ENCODE measurements at regions not wholly inside any gene's neighbourhood (a gene's known extent, or its start where the extent isn't known, plus 50 kb on each side); places are given as distances from the start of the nearest gene placed in this dataset.

DNA sequence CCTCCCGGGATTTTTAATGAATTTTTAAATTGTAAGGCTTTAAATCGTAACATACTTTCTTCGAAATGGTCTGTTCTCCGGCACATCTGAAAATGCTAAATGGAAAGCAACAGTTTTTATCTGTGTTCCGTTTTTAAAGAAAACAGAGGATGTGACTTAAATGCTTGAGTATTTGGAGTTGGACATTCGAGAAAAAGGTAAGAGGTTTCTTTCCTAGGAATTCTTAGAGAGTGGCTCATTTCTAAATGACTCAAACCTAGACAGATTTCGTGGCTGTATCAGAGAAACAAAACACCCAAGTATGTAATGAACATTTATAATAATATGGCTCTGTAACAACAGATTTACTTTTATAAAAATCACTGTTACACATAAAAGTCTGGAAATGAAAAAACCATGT, 177.6 kb upstream of the CCDC68 start:
- Histone ChIP-seq H3K9ac (ENCODE audit: low read length) (no peak overlapping the region), H3K9me2 (ENCODE audit: insufficient read depth) (no peaks in the 10 kb centered on the region), H4K20me1 (ENCODE audit: insufficient read depth) (no peaks in the 10 kb centered on the region), H3K9me3 (ENCODE audit: control insufficient read depth in 1 of 2, insufficient read depth in 1 of 2, low read depth in 1 of 2, low read length in 2 of 2) (no peaks in the 10 kb centered on the region), H2AFZ (ENCODE audit: low read depth, low read length, poor library complexity, severe bottlenecking) (no peak overlapping the region), H3K27ac (ENCODE audit: low read depth, low read length) (no peak overlapping the region), H3K4me3 (replicated peaks in 1 of 2; ENCODE audit: low read depth in 1 of 2, low read length in 2 of 2) (no peak overlapping the region), H3K79me2 (ENCODE audit: insufficient read depth, low read length) (no peaks in the 10 kb centered on the region), H3K4me2 (ENCODE audit: low read length) (no peak overlapping the region), H3K27me3 (ENCODE audit: insufficient read depth, low read length) (peaks cover 58% of the 10 kb centered on the region), H3K36me3 (ENCODE audit: control insufficient read depth in 1 of 2, insufficient read depth in 2 of 2, low read length in 2 of 2) (no peaks in the 10 kb centered on the region), H3K4me1 (ENCODE audit: control insufficient read depth in 1 of 2, insufficient read depth in 2 of 2, low read length in 2 of 2) (no peaks in the 10 kb centered on the region)
- ATAC-seq (no peak), DNase-seq (ENCODE audit: low read depth, low spot score) (no peak)
- ChIA-PET POLR2A (no interaction called here), CTCF (no interaction called here), RAD21 (ENCODE audit: low non-redundant PET in 1 of 2, low total read pairs in 2 of 2, uncharacterized antibody in 2 of 2, unreplicated experiment in 2 of 2) (no interaction called here)
- TF ChIP-seq SRF (IDR thresholded peaks at IDR 0.05; ENCODE audit: low read depth) (no peak), EGR1 (IDR thresholded peaks at IDR 0.05; ENCODE audit: low read depth) (no peak), EZH2phosphoT487 (IDR thresholded peaks at IDR 0.05; ENCODE audit: borderline replicate concordance) (no peak), ELF1 (IDR thresholded peaks at IDR 0.05; ENCODE audit: borderline replicate concordance, low read depth) (no peak), TCF7L2 (IDR thresholded peaks at IDR 0.05; ENCODE audit: borderline replicate concordance, extremely low read depth, insufficient read depth, insufficient read length) (no peak), POLR2A (IDR thresholded peaks at IDR 0.05; ENCODE audit: borderline replicate concordance, extremely low read depth, insufficient read depth, insufficient read length) (no peak), EZH2 (IDR thresholded peaks at IDR 0.05) (no peak), REST (IDR thresholded peaks at IDR 0.05; ENCODE audit: low read depth) (no peak), CBX3 (IDR thresholded peaks at IDR 0.05; ENCODE audit: low read depth) (no peak), MAX (IDR thresholded peaks at IDR 0.05) (no peak), POLR2AphosphoS5 (IDR thresholded peaks at IDR 0.05; ENCODE audit: low read depth, low read length) (no peak), ZFX (IDR thresholded peaks at IDR 0.05) (no peak), ZNF274 (IDR thresholded peaks at IDR 0.05; ENCODE audit: low read depth, low read length) (no peak), FOSL1 (IDR thresholded peaks at IDR 0.05; ENCODE audit: low read depth) (no peak)
- TF ChIP-seq, protein P1, sequence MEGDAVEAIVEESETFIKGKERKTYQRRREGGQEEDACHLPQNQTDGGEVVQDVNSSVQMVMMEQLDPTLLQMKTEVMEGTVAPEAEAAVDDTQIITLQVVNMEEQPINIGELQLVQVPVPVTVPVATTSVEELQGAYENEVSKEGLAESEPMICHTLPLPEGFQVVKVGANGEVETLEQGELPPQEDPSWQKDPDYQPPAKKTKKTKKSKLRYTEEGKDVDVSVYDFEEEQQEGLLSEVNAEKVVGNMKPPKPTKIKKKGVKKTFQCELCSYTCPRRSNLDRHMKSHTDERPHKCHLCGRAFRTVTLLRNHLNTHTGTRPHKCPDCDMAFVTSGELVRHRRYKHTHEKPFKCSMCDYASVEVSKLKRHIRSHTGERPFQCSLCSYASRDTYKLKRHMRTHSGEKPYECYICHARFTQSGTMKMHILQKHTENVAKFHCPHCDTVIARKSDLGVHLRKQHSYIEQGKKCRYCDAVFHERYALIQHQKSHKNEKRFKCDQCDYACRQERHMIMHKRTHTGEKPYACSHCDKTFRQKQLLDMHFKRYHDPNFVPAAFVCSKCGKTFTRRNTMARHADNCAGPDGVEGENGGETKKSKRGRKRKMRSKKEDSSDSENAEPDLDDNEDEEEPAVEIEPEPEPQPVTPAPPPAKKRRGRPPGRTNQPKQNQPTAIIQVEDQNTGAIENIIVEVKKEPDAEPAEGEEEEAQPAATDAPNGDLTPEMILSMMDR (IDR thresholded peaks at IDR 0.05 in 2 of 3, conservative IDR thresholded peaks at IDR 0.05 in 1 of 3; ENCODE audit: borderline replicate concordance in 1 of 3, insufficient read depth in 1 of 3, low read depth in 2 of 3, low read length in 2 of 3), result no peak
- TF ChIP-seq, protein P2, sequence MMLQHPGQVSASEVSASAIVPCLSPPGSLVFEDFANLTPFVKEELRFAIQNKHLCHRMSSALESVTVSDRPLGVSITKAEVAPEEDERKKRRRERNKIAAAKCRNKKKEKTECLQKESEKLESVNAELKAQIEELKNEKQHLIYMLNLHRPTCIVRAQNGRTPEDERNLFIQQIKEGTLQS (IDR thresholded peaks at IDR 0.05), result no peak
- intact Hi-C loops (cut with micrococcal nuclease), result no loop called here
- BruUV-seq (replicated peaks), result no TSS peak

All from HCT116 (cell line).